ENCODE measurements at regions not wholly inside any gene's neighbourhood (a gene's known extent, or its start where the extent isn't known, plus 50 kb on each side); places are given as distances from the start of the nearest gene placed in this dataset.
"Not testable (repeated sequence)": the region's sequence is repeated elsewhere in the genome, so short reads cannot be mapped to it uniquely, and the experiment has no call there.

- H3K27me3 ChIP-seq (ENCODE audit: control insufficient read depth, insufficient read depth, low read length): no peaks in the 10 kb centered on the region
- CTCF ChIA-PET: no interaction called here
Measured at GRCh38 chr9:102237520-102237919, 499.1 kb upstream of the GRIN3A start.

GRCh38 chr9:102237094-102237493 is 498.6 kb upstream of the GRIN3A start:
- POLR2A ChIA-PET: no interaction called here
- Histone ChIP-seq H3K27ac (ENCODE audit: low read depth, low read length) (no peak overlapping the region), H3K27me3 (ENCODE audit: control insufficient read depth, insufficient read depth, low read length) (no peaks in the 10 kb centered on the region), H3K9me3 (ENCODE audit: control insufficient read depth, insufficient read depth, low read length) (peaks cover 10% of the 10 kb centered on the region), H3K4me3 (ENCODE audit: low read depth, low read length) (no peak overlapping the region)
- DNase-seq (ENCODE audit: low read depth, low spot score): no peak
- CTCF ChIA-PET: no interaction called here
- TF ChIP-seq, protein P1, sequence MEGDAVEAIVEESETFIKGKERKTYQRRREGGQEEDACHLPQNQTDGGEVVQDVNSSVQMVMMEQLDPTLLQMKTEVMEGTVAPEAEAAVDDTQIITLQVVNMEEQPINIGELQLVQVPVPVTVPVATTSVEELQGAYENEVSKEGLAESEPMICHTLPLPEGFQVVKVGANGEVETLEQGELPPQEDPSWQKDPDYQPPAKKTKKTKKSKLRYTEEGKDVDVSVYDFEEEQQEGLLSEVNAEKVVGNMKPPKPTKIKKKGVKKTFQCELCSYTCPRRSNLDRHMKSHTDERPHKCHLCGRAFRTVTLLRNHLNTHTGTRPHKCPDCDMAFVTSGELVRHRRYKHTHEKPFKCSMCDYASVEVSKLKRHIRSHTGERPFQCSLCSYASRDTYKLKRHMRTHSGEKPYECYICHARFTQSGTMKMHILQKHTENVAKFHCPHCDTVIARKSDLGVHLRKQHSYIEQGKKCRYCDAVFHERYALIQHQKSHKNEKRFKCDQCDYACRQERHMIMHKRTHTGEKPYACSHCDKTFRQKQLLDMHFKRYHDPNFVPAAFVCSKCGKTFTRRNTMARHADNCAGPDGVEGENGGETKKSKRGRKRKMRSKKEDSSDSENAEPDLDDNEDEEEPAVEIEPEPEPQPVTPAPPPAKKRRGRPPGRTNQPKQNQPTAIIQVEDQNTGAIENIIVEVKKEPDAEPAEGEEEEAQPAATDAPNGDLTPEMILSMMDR (IDR thresholded peaks at IDR 0.05; ENCODE audit: low read depth, low read length): no peak

More at GRCh38 chr9:102237520-102237919, 499.1 kb upstream of the GRIN3A start:
- Histone ChIP-seq H3K27ac (ENCODE audit: low read depth, low read length) (no peak overlapping the region), H3K4me3 (ENCODE audit: low read depth, low read length) (no peak overlapping the region), H3K9me3 (ENCODE audit: control insufficient read depth, insufficient read depth, low read length) (peaks cover 11% of the 10 kb centered on the region)
- no peak for DNase-seq (ENCODE audit: low read depth, low spot score)
- TF ChIP-seq, protein P1 (IDR thresholded peaks at IDR 0.05; ENCODE audit: low read depth, low read length): no peak
- POLR2A ChIA-PET: no interaction called here

DNA sequence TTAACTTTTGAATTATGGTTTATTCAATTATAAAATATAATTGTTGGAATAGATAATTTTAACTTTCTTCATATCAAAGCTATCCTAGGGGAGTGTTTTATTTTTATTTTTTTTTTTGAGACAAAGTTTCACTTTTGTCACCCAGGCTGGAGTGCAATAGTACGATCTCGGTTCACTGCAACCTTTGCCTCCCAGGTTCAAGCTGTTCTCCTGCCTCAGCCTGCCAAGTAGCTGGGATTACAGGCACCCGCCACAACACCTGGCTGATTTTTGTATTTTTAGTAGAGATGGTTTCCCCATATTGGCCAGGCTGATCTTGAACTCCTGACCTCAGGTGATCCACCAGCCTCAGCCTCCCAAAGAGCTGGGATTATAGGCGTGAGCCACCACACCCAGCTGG is 489.0 kb upstream of the GRIN3A start:
- CTCF ChIA-PET; H3K27ac ChIP-seq (ENCODE audit: low read depth, low read length); POLR2A ChIA-PET; H3K27me3 ChIP-seq (ENCODE audit: control insufficient read depth, insufficient read depth, low read length); DNase-seq (ENCODE audit: low read depth, low spot score); H3K4me3 ChIP-seq (ENCODE audit: low read depth, low read length): not testable (repeated sequence)
- H3K9me3 ChIP-seq (ENCODE audit: control insufficient read depth, insufficient read depth, low read length): peaks cover 14% of the 10 kb centered on the region

GRCh38 chr9:102225841-102226441 is 487.5 kb upstream of the GRIN3A start:
- TF ChIP-seq, protein P1 (IDR thresholded peaks at IDR 0.05; ENCODE audit: low read depth, low read length): no peak
- CTCF ChIA-PET: no interaction called here
- no peak for DNase-seq (ENCODE audit: low read depth, low spot score)
- peaks cover 8% of the 10 kb centered on the region for H3K9me3 ChIP-seq (ENCODE audit: control insufficient read depth, insufficient read depth, low read length)
- H3K27ac ChIP-seq (ENCODE audit: low read depth, low read length): no peak overlapping the region
- H3K4me3 ChIP-seq (ENCODE audit: low read depth, low read length): no peak overlapping the region
- no peaks in the 10 kb centered on the region for H3K27me3 ChIP-seq (ENCODE audit: control insufficient read depth, insufficient read depth, low read length)
- POLR2A ChIA-PET: no interaction called here

- H3K4me3 ChIP-seq (ENCODE audit: low read depth, low read length); POLR2A ChIA-PET; DNase-seq (ENCODE audit: low read depth, low spot score); H3K9me3 ChIP-seq (ENCODE audit: control insufficient read depth, insufficient read depth, low read length); H3K27ac ChIP-seq (ENCODE audit: low read depth, low read length); CTCF ChIA-PET; H3K27me3 ChIP-seq (ENCODE audit: control insufficient read depth, insufficient read depth, low read length): not testable (repeated sequence)
Measured at GRCh38 chr9:102223320-102224136, 485.1 kb upstream of the GRIN3A start.

DNA sequence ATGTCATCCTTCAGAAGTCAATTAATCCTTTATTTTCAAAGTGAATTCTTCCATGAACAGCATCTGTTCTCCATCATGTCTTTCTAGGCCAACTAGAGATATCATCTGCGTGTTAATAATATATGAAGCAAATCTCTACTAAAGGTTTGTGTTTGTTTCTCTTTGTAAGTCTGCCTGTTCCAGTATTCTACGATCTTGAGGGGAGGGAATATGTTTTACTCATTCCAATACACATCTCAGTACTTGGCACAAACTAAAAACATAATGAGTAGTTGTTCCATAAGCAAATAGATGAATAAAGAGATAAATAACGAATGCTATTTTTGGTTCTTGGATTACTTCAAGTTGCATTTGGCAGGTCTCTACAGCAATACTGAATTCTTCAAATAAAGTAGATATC is 470.7 kb upstream of the GRIN3A start:
- no peaks in the 10 kb centered on the region for H3K27me3 ChIP-seq (ENCODE audit: control insufficient read depth, insufficient read depth, low read length)
- POLR2A ChIA-PET: no interaction called here
- CTCF ChIA-PET: no interaction called here
- no peaks in the 10 kb centered on the region for H3K9me3 ChIP-seq (ENCODE audit: control insufficient read depth, insufficient read depth, low read length)
- no peak overlapping the region for H3K4me3 ChIP-seq (ENCODE audit: low read depth, low read length)
- H3K27ac ChIP-seq (ENCODE audit: low read depth, low read length): no peak overlapping the region
- TF ChIP-seq, protein P1 (IDR thresholded peaks at IDR 0.05; ENCODE audit: low read depth, low read length): no peak
- no peak for DNase-seq (ENCODE audit: low read depth, low spot score)

Data from AG04450 (cell line).